DMS153 treated with DMSO at 0.1 percent for 48 hours (cell line): ENCODE measurements at regions not wholly inside any gene's neighbourhood (a gene's known extent, or its start where the extent isn't known, plus 50 kb on each side); places are given as distances from the start of the nearest gene placed in this dataset.

ENCODE experiments used
- DNase-seq: peaks from one replicate; lab custom pipeline; 2025; ENCODE audit not compliant: unreplicated experiment; lab: John Stamatoyannopoulos, UW

GRCh38 chr11:32265911-32266310, 169.4 kb downstream of the WT1 start:
- no peak for DNase-seq

GRCh38 chr11:32266601-32267000, 168.7 kb downstream of the WT1 start:
- no peak for DNase-seq

GRCh38 chr11:32267679-32268187, 167.6 kb downstream of the WT1 start:
- no peak for DNase-seq

- DNase-seq: no peak
Measured at GRCh38 chr11:32273931-32274330, 161.4 kb downstream of the WT1 start.

- no peak for DNase-seq
Measured at GRCh38 chr11:32279672-32280071, 155.7 kb downstream of the WT1 start.

GRCh38 chr11:32280339-32280738, 155.0 kb downstream of the WT1 start:
- DNase-seq: no peak

- DNase-seq: no peak
Measured at GRCh38 chr11:32288276-32288675, 147.1 kb downstream of the WT1 start.

- DNase-seq: no peak
Measured at GRCh38 chr11:32289701-32290100, 145.6 kb downstream of the WT1 start.

- DNase-seq: no peak
Measured at GRCh38 chr11:32290783-32291182, 144.6 kb downstream of the WT1 start.

- no peak for DNase-seq
Measured at GRCh38 chr11:32297611-32298011, 137.7 kb downstream of the WT1 start.

- no peak for DNase-seq
Measured at GRCh38 chr11:32302826-32303225, 132.5 kb downstream of the WT1 start.

GRCh38 chr11:32304521-32304920, 130.8 kb downstream of the WT1 start:
- no peak for DNase-seq

GRCh38 chr11:32305460-32305859, 129.9 kb downstream of the WT1 start:
- no peak for DNase-seq

GRCh38 chr11:32307471-32307870, 127.9 kb downstream of the WT1 start:
- no peak for DNase-seq

GRCh38 chr11:32307913-32308312, 127.4 kb downstream of the WT1 start:
- DNase-seq: no peak

- no peak for DNase-seq
Measured at GRCh38 chr11:32309530-32310213, 125.7 kb downstream of the WT1 start.

GRCh38 chr11:32310214-32310601, 125.1 kb downstream of the WT1 start:
- DNase-seq: no peak

- no peak for DNase-seq
Measured at GRCh38 chr11:32311346-32312065, 123.8 kb downstream of the WT1 start.

- no peak for DNase-seq
Measured at GRCh38 chr11:32312206-32312817, 123.0 kb downstream of the WT1 start.

- no peak for DNase-seq
Measured at GRCh38 chr11:32312865-32313403, 122.4 kb downstream of the WT1 start.

GRCh38 chr11:32313477-32313876, 121.9 kb downstream of the WT1 start:
- DNase-seq: no peak

- no peak for DNase-seq
Measured at GRCh38 chr11:32315121-32315520, 120.2 kb downstream of the WT1 start.
